ENCODE measurements at regions not wholly inside any gene's neighbourhood (a gene's known extent, or its start where the extent isn't known, plus 50 kb on each side); places are given as distances from the start of the nearest gene placed in this dataset.
A peak's percentile ranks its signal among the peaks of the same experiment; 100 is the strongest.

- DNase-seq = no peak
- peaks cover 0 to 5% (median 0%) of the 10 kb centered on the region in 3 donors for H3K27me3 Mint-ChIP-seq
- ATAC-seq (ENCODE audit: low read depth in 2 of 2) = no peak
- H3K27ac Mint-ChIP-seq = no peak overlapping the region
- H3K36me3 Mint-ChIP-seq = no peaks in the 10 kb centered on the region
- H3K4me1 Mint-ChIP-seq = no peaks in the 10 kb centered on the region
- no peak overlapping the region for H3K4me3 Mint-ChIP-seq
- H3K9me3 Mint-ChIP-seq = peaks cover 0 to 4% (median 0%) of the 10 kb centered on the region in 7 donors
Measured at GRCh38 chr1:90201467-90202358, 206.8 kb downstream of the ZNF326 start.

- DNase-seq (no peak), ATAC-seq (ENCODE audit: low read depth in 2 of 2) (no peak)
- no peak overlapping the region for H3K4me3 Mint-ChIP-seq
- peaks cover 0 to 4% (median 0%) of the 10 kb centered on the region in 7 donors for H3K9me3 Mint-ChIP-seq
- H3K4me1 Mint-ChIP-seq = no peaks in the 10 kb centered on the region
- H3K27ac Mint-ChIP-seq = peak overlapping the region in 1 of 6 donors; percentile 35
- H3K27me3 Mint-ChIP-seq = peaks cover 0 to 5% (median 0%) of the 10 kb centered on the region in 3 donors
- no peaks in the 10 kb centered on the region for H3K36me3 Mint-ChIP-seq
Measured at GRCh38 chr1:90200646-90201205, 205.8 kb downstream of the ZNF326 start.

GRCh38 chr1:90198616-90199332 is 203.9 kb downstream of the ZNF326 start:
- ATAC-seq (ENCODE audit: low read depth in 2 of 2) = no peak
- Mint-ChIP-seq H3K27ac (no peak overlapping the region), H3K4me1 (no peaks in the 10 kb centered on the region), H3K27me3 (peaks cover 0 to 5% (median 0%) of the 10 kb centered on the region in 3 donors), H3K36me3 (no peaks in the 10 kb centered on the region), H3K9me3 (peaks cover 0 to 4% (median 0%) of the 10 kb centered on the region in 7 donors), H3K4me3 (no peak overlapping the region)
- DNase-seq = no peak

GRCh38 chr1:90193116-90193515 is 198.2 kb downstream of the ZNF326 start:
- Mint-ChIP-seq H3K4me3 (no peak overlapping the region), H3K36me3 (no peaks in the 10 kb centered on the region), H3K4me1 (no peaks in the 10 kb centered on the region), H3K27ac (no peak overlapping the region), H3K27me3 (peaks cover 0 to 5% (median 0%) of the 10 kb centered on the region in 3 donors), H3K9me3 (peaks cover 0 to 1% (median 0%) of the 10 kb centered on the region in 7 donors)
- no peak for DNase-seq
- ATAC-seq (ENCODE audit: low read depth in 2 of 2) = no peak

GRCh38 chr1:90192408-90192807 is 197.5 kb downstream of the ZNF326 start:
- H3K27me3 Mint-ChIP-seq = peaks cover 0 to 5% (median 0%) of the 10 kb centered on the region in 3 donors
- H3K9me3 Mint-ChIP-seq = peaks cover 0 to 1% (median 0%) of the 10 kb centered on the region in 7 donors
- H3K27ac Mint-ChIP-seq = no peak overlapping the region
- no peak for DNase-seq
- H3K4me1 Mint-ChIP-seq = no peaks in the 10 kb centered on the region
- no peak overlapping the region for H3K4me3 Mint-ChIP-seq
- ATAC-seq (ENCODE audit: low read depth in 2 of 2) = no peak
- no peaks in the 10 kb centered on the region for H3K36me3 Mint-ChIP-seq

- ATAC-seq (ENCODE audit: low read depth in 2 of 2) = no peak
- DNase-seq = no peak
- peaks cover 0 to 1% (median 0%) of the 10 kb centered on the region in 7 donors for H3K9me3 Mint-ChIP-seq
- H3K36me3 Mint-ChIP-seq = no peaks in the 10 kb centered on the region
- no peaks in the 10 kb centered on the region for H3K4me1 Mint-ChIP-seq
- H3K4me3 Mint-ChIP-seq = no peak overlapping the region
- no peak overlapping the region for H3K27ac Mint-ChIP-seq
- peaks cover 0 to 8% (median 0%) of the 10 kb centered on the region in 3 donors for H3K27me3 Mint-ChIP-seq
Measured at GRCh38 chr1:90190523-90190922, 195.6 kb downstream of the ZNF326 start.

GRCh38 chr1:90189889-90190288 is 195.0 kb downstream of the ZNF326 start:
- DNase-seq (no peak), ATAC-seq (ENCODE audit: low read depth in 2 of 2) (no peak)
- H3K36me3 Mint-ChIP-seq = no peaks in the 10 kb centered on the region
- H3K4me1 Mint-ChIP-seq = no peaks in the 10 kb centered on the region
- peaks cover 0 to 8% (median 0%) of the 10 kb centered on the region in 3 donors for H3K27me3 Mint-ChIP-seq
- H3K27ac Mint-ChIP-seq = no peak overlapping the region
- H3K4me3 Mint-ChIP-seq = no peak overlapping the region
- H3K9me3 Mint-ChIP-seq = peaks cover 0 to 1% (median 0%) of the 10 kb centered on the region in 7 donors

GRCh38 chr1:90187323-90187585 is 192.3 kb downstream of the ZNF326 start:
- no peaks in the 10 kb centered on the region for H3K4me1 Mint-ChIP-seq
- H3K9me3 Mint-ChIP-seq = peaks cover 0 to 7% (median 0%) of the 10 kb centered on the region in 7 donors
- no peaks in the 10 kb centered on the region for H3K36me3 Mint-ChIP-seq
- no peak for ATAC-seq (ENCODE audit: low read depth in 2 of 2)
- DNase-seq = no peak
- no peak overlapping the region for H3K27ac Mint-ChIP-seq
- H3K4me3 Mint-ChIP-seq = no peak overlapping the region
- H3K27me3 Mint-ChIP-seq = peaks cover 0 to 8% (median 0%) of the 10 kb centered on the region in 3 donors

- H3K4me3 Mint-ChIP-seq = no peak overlapping the region
Measured at GRCh38 chr1:90186506-90187322, 191.8 kb downstream of the ZNF326 start.

GRCh38 chr1:90176530-90176929 is 181.6 kb downstream of the ZNF326 start:
- peaks cover 0 to 10% (median 5%) of the 10 kb centered on the region in 7 donors for H3K9me3 Mint-ChIP-seq
- H3K27ac Mint-ChIP-seq = no peak overlapping the region
- H3K27me3 Mint-ChIP-seq = no peaks in the 10 kb centered on the region
- no peaks in the 10 kb centered on the region for H3K36me3 Mint-ChIP-seq
- H3K4me1 Mint-ChIP-seq = no peaks in the 10 kb centered on the region
- DNase-seq = no peak
- no peak overlapping the region for H3K4me3 Mint-ChIP-seq
- no peak for ATAC-seq (ENCODE audit: low read depth in 2 of 2)

More at GRCh38 chr1:90186506-90187322, 191.8 kb downstream of the ZNF326 start:
- Mint-ChIP-seq H3K27me3 (peaks cover 0 to 8% (median 0%) of the 10 kb centered on the region in 3 donors), H3K27ac (no peak overlapping the region), H3K36me3 (no peaks in the 10 kb centered on the region), H3K9me3 (peaks cover 0 to 7% (median 0%) of the 10 kb centered on the region in 7 donors), H3K4me1 (no peaks in the 10 kb centered on the region)
- ATAC-seq (ENCODE audit: low read depth in 2 of 2) (no peak), DNase-seq (no peak)

- no peak for ATAC-seq (ENCODE audit: low read depth in 2 of 2)
- H3K36me3 Mint-ChIP-seq = no peaks in the 10 kb centered on the region
Measured at GRCh38 chr1:90175490-90176167, 180.7 kb downstream of the ZNF326 start.

GRCh38 chr1:90174246-90174645 is 179.3 kb downstream of the ZNF326 start:
- peaks cover 0 to 10% (median 3%) of the 10 kb centered on the region in 7 donors for H3K9me3 Mint-ChIP-seq
- no peak for ATAC-seq (ENCODE audit: low read depth in 2 of 2)
- no peak for DNase-seq
- no peaks in the 10 kb centered on the region for H3K27me3 Mint-ChIP-seq
- H3K4me3 Mint-ChIP-seq = no peak overlapping the region
- H3K4me1 Mint-ChIP-seq = no peaks in the 10 kb centered on the region
- H3K27ac Mint-ChIP-seq = no peak overlapping the region
- no peaks in the 10 kb centered on the region for H3K36me3 Mint-ChIP-seq

More at GRCh38 chr1:90175490-90176167, 180.7 kb downstream of the ZNF326 start:
- H3K4me3 Mint-ChIP-seq = no peak overlapping the region
- H3K4me1 Mint-ChIP-seq = no peaks in the 10 kb centered on the region
- peaks cover 0 to 10% (median 5%) of the 10 kb centered on the region in 7 donors for H3K9me3 Mint-ChIP-seq
- no peaks in the 10 kb centered on the region for H3K27me3 Mint-ChIP-seq
- DNase-seq = no peak
- no peak overlapping the region for H3K27ac Mint-ChIP-seq

All from naive B cell (primary cell).